DOHH2 (cell line): ENCODE measurements at regions not wholly inside any gene's neighbourhood (a gene's known extent, or its start where the extent isn't known, plus 50 kb on each side); places are given as distances from the start of the nearest gene placed in this dataset.

Experiments used
- H3F3A ChIP-seq: fragments of 200-600 bp; sonication (generic), shearing (Covaris generic); 2 replicates; pipeline ENCODE4 v1.6.0; 2016; ENCODE audit warnings: antibody characterized with exemption, mild to moderate bottlenecking; ENCODE audit not compliant: control insufficient read depth, insufficient read depth
- H3K27ac ChIP-seq: fragments of 200-600 bp; sonication (generic); 2 replicates; pipeline ENCODE4 v1.5.1; 2014; ENCODE audit warnings: low read depth, mild to moderate bottlenecking, low read length, moderate library complexity
- H3K27me3 ChIP-seq: fragments of 200-600 bp; sonication (generic); 2 replicates; pipeline ENCODE4 v1.6.1; 2014; ENCODE audit warnings: mild to moderate bottlenecking, low read length, mixed read lengths; ENCODE audit not compliant: control insufficient read depth
- H3K36me3 ChIP-seq: fragments of 200-600 bp; sonication (generic); 2 replicates; pipeline ENCODE4 v1.6.1; 2014; ENCODE audit warnings: mild to moderate bottlenecking, low read length, moderate library complexity, mixed read lengths; ENCODE audit not compliant: control insufficient read depth
- H3K4me1 ChIP-seq: fragments of 200-600 bp; sonication (generic); 2 replicates; pipeline ENCODE4 v1.6.1; 2014; ENCODE audit warnings: mild to moderate bottlenecking, low read length, mixed read lengths; ENCODE audit not compliant: control insufficient read depth
- H3K4me2 ChIP-seq: fragments of 200-600 bp; sonication (generic); 2 replicates; pipeline ENCODE4 v1.6.0; 2014; ENCODE audit warnings: mild to moderate bottlenecking, low read length, moderate library complexity
- H3K4me3 ChIP-seq: fragments of 200-600 bp; sonication (generic); 2 replicates; pipeline ENCODE4 v1.5.1; 2014; ENCODE audit warnings: mild to moderate bottlenecking, low read length, mixed read lengths
- H3K79me2 ChIP-seq: fragments of 200-600 bp; sonication (generic); 2 replicates; pipeline ENCODE4 v1.6.1; 2014; ENCODE audit warnings: mild to moderate bottlenecking, low read length, mixed read lengths; ENCODE audit not compliant: control insufficient read depth
- H3K9me2 ChIP-seq: fragments of 200-600 bp; sonication (generic); replicated peaks from 2 replicates; pipeline ENCODE4 v1.6.1; 2014; ENCODE audit warnings: mild to moderate bottlenecking, low read length, mixed read lengths; ENCODE audit not compliant: control insufficient read depth
- H3K9me3 ChIP-seq: fragments of 200-600 bp; sonication (generic); 2 replicates; pipeline ENCODE4 v1.6.1; 2014; ENCODE audit warnings: antibody characterized with exemption, low read length, mixed read lengths; ENCODE audit not compliant: control insufficient read depth, insufficient read depth
- H4K20me1 ChIP-seq: fragments of 200-600 bp; sonication (generic); 2 replicates; pipeline ENCODE4 v1.6.0; 2014; ENCODE audit warnings: low read depth, mild to moderate bottlenecking, antibody characterized with exemption, low read length, moderate library complexity; ENCODE audit not compliant: control insufficient read depth, insufficient read depth
- CTCF ChIP-seq: fragments of 200-600 bp; sonication (generic); IDR thresholded peaks from one replicate; pipeline ENCODE4 v1.5.1; 2014; ENCODE audit warnings: antibody characterized with exemption, mild to moderate bottlenecking, low read depth, low read length; ENCODE audit not compliant: poor library complexity, severe bottlenecking
- EZH2phosphoT487 ChIP-seq: fragments of 200-600 bp; sonication (generic); IDR thresholded peaks from 2 replicates; pipeline ENCODE4 v1.6.1; 2017; ENCODE audit warnings: borderline replicate concordance, mild to moderate bottlenecking, antibody characterized with exemption, low read length, moderate library complexity, mixed read lengths

GRCh38 chr9:103617046-103617445 lies 477.1 kb upstream of the SMC2 start:
- Histone ChIP-seq H3K4me3 (no peak overlapping the region), H3K9me2 (no peaks in the 10 kb centered on the region; the same call in 1 of the 2 replicates), H3K4me1 (no peaks in the 10 kb centered on the region), H3K9me3 (no peaks in the 10 kb centered on the region), H3K27me3 (no peaks in the 10 kb centered on the region), H3K27ac (no peak overlapping the region), H4K20me1 (no peaks in the 10 kb centered on the region), H3F3A (no peaks in the 10 kb centered on the region), H3K36me3 (no peaks in the 10 kb centered on the region), H3K4me2 (no peak overlapping the region), H3K79me2 (no peaks in the 10 kb centered on the region)
- TF ChIP-seq EZH2phosphoT487 (no peak), CTCF (no peak)

- Histone ChIP-seq H3K4me1 (no peaks in the 10 kb centered on the region), H3K4me3 (no peak overlapping the region), H3F3A (no peaks in the 10 kb centered on the region), H3K27me3 (no peaks in the 10 kb centered on the region), H3K9me2 (no peaks in the 10 kb centered on the region), H3K36me3 (no peaks in the 10 kb centered on the region), H3K79me2 (no peaks in the 10 kb centered on the region), H3K4me2 (no peak overlapping the region), H3K27ac (no peak overlapping the region), H3K9me3 (no peaks in the 10 kb centered on the region), H4K20me1 (no peaks in the 10 kb centered on the region)
- TF ChIP-seq EZH2phosphoT487 (no peak), CTCF (no peak)
Observed at GRCh38 chr9:103625161-103625804, 468.8 kb upstream of the SMC2 start.

- Histone ChIP-seq H3K9me2 (no peaks in the 10 kb centered on the region), H3F3A (no peaks in the 10 kb centered on the region), H3K4me3 (no peak overlapping the region), H3K9me3 (no peaks in the 10 kb centered on the region), H3K27ac (no peak overlapping the region), H3K79me2 (no peaks in the 10 kb centered on the region), H3K4me2 (no peak overlapping the region), H3K36me3 (no peaks in the 10 kb centered on the region), H3K4me1 (no peaks in the 10 kb centered on the region), H4K20me1 (no peaks in the 10 kb centered on the region), H3K27me3 (no peaks in the 10 kb centered on the region)
- TF ChIP-seq CTCF (no peak), EZH2phosphoT487 (no peak)
Observed at GRCh38 chr9:103627731-103628130, 466.4 kb upstream of the SMC2 start.
